ENCODE measurements at regions not wholly inside any gene's neighbourhood (a gene's known extent, or its start where the extent isn't known, plus 50 kb on each side); places are given as distances from the start of the nearest gene placed in this dataset.

DNA sequence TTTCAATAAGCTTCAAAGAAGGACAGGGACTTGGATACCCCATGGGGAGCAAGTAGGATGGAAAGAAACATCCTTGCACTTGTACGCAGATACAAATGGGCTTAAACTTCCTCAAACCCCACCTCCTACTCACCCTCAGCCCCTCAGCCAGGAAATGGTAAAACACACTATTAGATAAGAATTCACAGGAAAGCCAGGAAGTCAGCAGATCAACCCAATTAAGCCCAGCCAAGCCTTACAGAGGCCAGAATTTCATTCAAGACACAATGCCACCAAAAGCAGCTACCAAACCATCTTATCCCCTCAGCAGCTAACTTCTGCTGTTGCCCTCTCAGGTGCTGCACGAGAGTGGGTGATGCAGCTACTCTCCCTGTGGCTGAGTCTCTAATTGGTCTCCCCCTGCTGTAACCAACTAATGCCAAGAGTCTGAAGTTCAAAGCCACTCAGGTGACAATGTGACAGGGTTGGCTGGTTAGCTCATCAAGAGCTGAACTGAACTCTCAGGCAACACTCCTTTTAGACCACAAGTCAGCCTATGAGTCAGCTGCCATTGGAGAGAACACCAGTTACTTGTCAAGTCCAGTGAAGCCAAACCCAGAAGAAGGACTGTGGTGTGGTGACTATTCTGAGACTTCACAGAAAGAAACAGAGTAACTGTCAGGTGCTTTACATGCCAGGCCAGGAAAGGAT lies 201.9 kb downstream of the ZNF608 start:
- Histone ChIP-seq H3K27me3 (no peaks in the 10 kb centered on the region), H3K4me1 (no peaks in the 10 kb centered on the region), H3K9me3 (no peaks in the 10 kb centered on the region), H3K4me3 (no peak overlapping the region), H3K27ac (no peak overlapping the region), H3K36me3 (no peaks in the 10 kb centered on the region)
- WGBS, result 84% methylated on average over 2 of the region's 2 CpGs
- DNase-seq (ENCODE audit: low spot score in 2 of 2), result no peak
- TF ChIP-seq POLR2A (IDR thresholded peaks at IDR 0.05), result no peak
- no peak for TF ChIP-seq POLR2AphosphoS5 (IDR thresholded peaks at IDR 0.05)
- TF ChIP-seq, protein P1, sequence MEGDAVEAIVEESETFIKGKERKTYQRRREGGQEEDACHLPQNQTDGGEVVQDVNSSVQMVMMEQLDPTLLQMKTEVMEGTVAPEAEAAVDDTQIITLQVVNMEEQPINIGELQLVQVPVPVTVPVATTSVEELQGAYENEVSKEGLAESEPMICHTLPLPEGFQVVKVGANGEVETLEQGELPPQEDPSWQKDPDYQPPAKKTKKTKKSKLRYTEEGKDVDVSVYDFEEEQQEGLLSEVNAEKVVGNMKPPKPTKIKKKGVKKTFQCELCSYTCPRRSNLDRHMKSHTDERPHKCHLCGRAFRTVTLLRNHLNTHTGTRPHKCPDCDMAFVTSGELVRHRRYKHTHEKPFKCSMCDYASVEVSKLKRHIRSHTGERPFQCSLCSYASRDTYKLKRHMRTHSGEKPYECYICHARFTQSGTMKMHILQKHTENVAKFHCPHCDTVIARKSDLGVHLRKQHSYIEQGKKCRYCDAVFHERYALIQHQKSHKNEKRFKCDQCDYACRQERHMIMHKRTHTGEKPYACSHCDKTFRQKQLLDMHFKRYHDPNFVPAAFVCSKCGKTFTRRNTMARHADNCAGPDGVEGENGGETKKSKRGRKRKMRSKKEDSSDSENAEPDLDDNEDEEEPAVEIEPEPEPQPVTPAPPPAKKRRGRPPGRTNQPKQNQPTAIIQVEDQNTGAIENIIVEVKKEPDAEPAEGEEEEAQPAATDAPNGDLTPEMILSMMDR (IDR thresholded peaks at IDR 0.05), result no peak
- no peak for TF ChIP-seq EP300 (IDR thresholded peaks at IDR 0.05)

DNA sequence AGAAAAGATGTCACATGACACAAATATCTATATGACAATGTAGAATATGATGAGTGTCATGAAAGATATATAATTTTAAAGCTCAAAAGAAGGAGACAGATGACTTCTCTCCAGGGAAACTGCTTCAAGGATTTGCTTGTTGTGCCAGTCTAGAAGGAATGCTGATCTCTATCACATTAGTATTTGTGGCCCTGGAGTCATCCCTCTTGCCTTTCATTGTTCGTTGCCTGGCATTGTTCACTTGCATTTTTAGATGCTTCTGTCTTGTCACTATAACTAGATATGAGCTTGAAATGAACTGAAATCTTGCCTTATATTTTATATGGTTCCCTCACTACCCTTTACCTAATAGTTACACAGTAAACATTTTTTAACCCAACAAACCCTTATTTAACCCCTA lies 207.5 kb downstream of the ZNF608 start:
- no peak overlapping the region for H3K4me3 ChIP-seq
- WGBS, result 69% methylated on average over 1 of the region's 1 CpG
- no peaks in the 10 kb centered on the region for H3K36me3 ChIP-seq
- no peak overlapping the region for H3K27ac ChIP-seq
- DNase-seq (ENCODE audit: low spot score in 2 of 2), result no peak
- H3K4me1 ChIP-seq, result no peaks in the 10 kb centered on the region
- H3K27me3 ChIP-seq, result no peaks in the 10 kb centered on the region
- TF ChIP-seq EP300 (IDR thresholded peaks at IDR 0.05) (no peak), POLR2AphosphoS5 (IDR thresholded peaks at IDR 0.05) (no peak), POLR2A (IDR thresholded peaks at IDR 0.05) (no peak)
- TF ChIP-seq, protein P1 (IDR thresholded peaks at IDR 0.05), result no peak
- no peaks in the 10 kb centered on the region for H3K9me3 ChIP-seq

DNA sequence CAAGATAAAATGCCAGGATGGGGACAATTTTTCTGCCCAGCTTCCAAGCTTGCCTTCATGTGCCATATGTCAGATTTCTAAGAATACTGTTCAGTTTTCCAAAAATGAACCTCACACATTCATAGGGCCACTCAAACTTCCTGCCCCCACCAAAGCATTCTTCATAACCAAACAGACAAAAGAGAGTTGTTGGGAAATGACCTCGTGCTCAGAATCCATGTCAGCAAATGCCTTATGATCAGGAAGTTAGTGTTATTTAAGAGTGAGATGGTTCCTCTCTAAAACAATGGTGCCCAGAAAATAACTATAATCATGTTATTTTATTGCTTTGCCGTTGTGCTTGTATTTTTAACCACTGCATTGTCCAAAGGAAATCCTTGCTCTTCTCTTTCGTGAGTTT lies 208.2 kb downstream of the ZNF608 start:
- Histone ChIP-seq H3K9me3 (no peaks in the 10 kb centered on the region), H3K4me1 (no peaks in the 10 kb centered on the region), H3K27me3 (no peaks in the 10 kb centered on the region), H3K4me3 (no peak overlapping the region), H3K36me3 (no peaks in the 10 kb centered on the region), H3K27ac (no peak overlapping the region)
- WGBS, result 63% methylated on average over 3 of the region's 3 CpGs
- DNase-seq (ENCODE audit: low spot score in 2 of 2), result no peak
- no peak for TF ChIP-seq EP300 (IDR thresholded peaks at IDR 0.05)
- TF ChIP-seq, protein P1 (IDR thresholded peaks at IDR 0.05), result no peak

DNA sequence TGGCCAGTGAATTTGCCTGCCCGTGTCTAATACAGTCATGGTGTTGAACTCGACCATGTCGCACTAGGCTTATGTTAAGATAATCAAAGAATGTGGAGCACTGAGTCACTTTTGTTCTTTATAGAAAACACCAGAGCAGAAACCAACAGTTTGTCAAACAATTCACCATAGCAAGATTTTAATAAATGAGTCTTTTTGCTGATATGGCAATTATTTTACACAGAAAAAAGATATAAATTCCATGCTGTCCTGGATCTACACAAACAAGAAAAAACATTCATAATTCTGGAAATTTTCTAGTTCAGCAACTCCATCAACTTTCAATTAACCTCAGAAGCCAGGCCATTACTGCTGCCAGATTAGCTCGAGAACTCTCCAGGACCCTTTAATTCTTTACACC lies 208.9 kb downstream of the ZNF608 start:
- H3K27ac ChIP-seq, result peak overlapping the region; percentile 7
- H3K4me3 ChIP-seq, result no peak overlapping the region
- WGBS, result 86% methylated on average over 4 of the region's 4 CpGs
- no peaks in the 10 kb centered on the region for H3K27me3 ChIP-seq
- DNase-seq (ENCODE audit: low spot score in 2 of 2), result no peak
- no peak for TF ChIP-seq POLR2AphosphoS5 (IDR thresholded peaks at IDR 0.05)
- TF ChIP-seq, protein P1 (IDR thresholded peaks at IDR 0.05), result no peak
- no peak for TF ChIP-seq POLR2A (IDR thresholded peaks at IDR 0.05)
- no peak for TF ChIP-seq EP300 (IDR thresholded peaks at IDR 0.05)
- H3K9me3 ChIP-seq, result no peaks in the 10 kb centered on the region
- H3K36me3 ChIP-seq, result no peaks in the 10 kb centered on the region
- H3K4me1 ChIP-seq, result no peaks in the 10 kb centered on the region

DNA sequence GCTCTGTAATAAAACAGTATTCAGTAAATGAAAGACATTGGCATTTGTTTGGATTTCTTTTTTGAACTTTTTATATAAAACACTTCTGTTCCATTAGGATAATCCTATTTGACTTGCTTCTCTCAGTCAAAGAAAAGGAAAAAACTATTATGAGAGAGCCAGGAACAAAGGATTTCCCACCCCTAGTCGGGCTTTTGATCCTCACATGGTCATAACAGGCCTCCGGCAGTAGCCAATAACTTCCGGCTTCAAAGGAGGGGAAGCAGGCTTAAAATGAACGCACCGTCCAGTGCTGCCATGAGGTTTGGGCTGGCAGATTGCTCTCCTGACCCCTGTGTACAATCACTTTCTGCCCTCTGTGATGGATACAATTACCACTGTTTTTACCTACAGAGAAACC lies 209.3 kb downstream of the ZNF608 start:
- Histone ChIP-seq H3K4me3 (no peak overlapping the region), H3K27me3 (no peaks in the 10 kb centered on the region), H3K4me1 (no peaks in the 10 kb centered on the region), H3K27ac (peak overlapping the region; percentile 7), H3K9me3 (no peaks in the 10 kb centered on the region), H3K36me3 (no peaks in the 10 kb centered on the region)
- no peak for TF ChIP-seq POLR2AphosphoS5 (IDR thresholded peaks at IDR 0.05)
- TF ChIP-seq, protein P1 (IDR thresholded peaks at IDR 0.05), result no peak
- no peak for TF ChIP-seq POLR2A (IDR thresholded peaks at IDR 0.05)
- no peak for TF ChIP-seq EP300 (IDR thresholded peaks at IDR 0.05)
- DNase-seq (ENCODE audit: low spot score in 2 of 2), result no peak
- 62% methylated on average over 5 of the region's 5 CpGs for WGBS
